ENCODE measurements at regions not wholly inside any gene's neighbourhood (a gene's known extent, or its start where the extent isn't known, plus 50 kb on each side); places are given as distances from the start of the nearest gene placed in this dataset.

DNA sequence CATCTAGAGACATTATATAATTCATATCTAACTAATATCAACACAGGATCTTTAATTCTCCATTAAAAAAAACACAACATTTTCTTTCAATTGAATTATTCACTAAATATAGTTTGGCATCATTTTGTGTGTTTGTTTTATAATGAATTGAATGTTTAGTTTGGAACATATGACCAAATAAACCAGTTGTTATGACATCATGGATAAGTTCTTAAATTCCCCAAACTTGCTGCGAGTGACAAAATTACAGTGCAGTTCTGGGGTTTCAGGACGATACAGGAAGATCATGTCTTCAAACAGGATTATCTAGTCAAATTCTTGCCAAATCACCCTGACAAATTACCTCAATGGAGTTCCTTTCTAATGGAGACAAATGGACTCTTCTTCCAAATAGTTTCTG, 473.6 kb downstream of the EPM2A start:
- CTCF ChIA-PET (ENCODE audit: partially characterized antibody) = no interaction called here

More for the DNA sequence above, 473.6 kb downstream of the EPM2A start:
- no peak overlapping the region for H3K4ac ChIP-seq (replicated peaks; ENCODE audit: insufficient read length, low read depth, low read length)
- H2BK5ac ChIP-seq (ENCODE audit: low read depth, low read length) = no peak overlapping the region
- no peak overlapping the region for H3K9ac ChIP-seq (replicated peaks in 1 of 4; ENCODE audit: extremely low read depth in 1 of 4, low read depth in 3 of 4, low read length in 3 of 4)
- no peaks in the 10 kb centered on the region for H4K20me1 ChIP-seq (replicated peaks in 1 of 2; ENCODE audit: control insufficient read depth in 1 of 2, insufficient read depth in 2 of 2, low read length in 2 of 2)
- H2AFZ ChIP-seq (ENCODE audit: low read length) = no peak overlapping the region; the same call in 1 of the 2 replicates
- H2BK120ac ChIP-seq (replicated peaks; ENCODE audit: low read depth, low read length) = no peak overlapping the region
- WGBS, 2 experiments (ENCODE audit: extremely low coverage in 1 of 2, insufficient coverage in 1 of 2, insufficient read length in 1 of 2, insufficient replicate concordance in 2 of 2, low coverage in 1 of 2, low lambda C conversion rate in 2 of 2, missing lambda C conversion rate in 1 of 2) = 78% methylated on average over 2 of the region's 2 CpGs; no CpG with 5 or more reads in 1 of the 2 experiments
- no peak overlapping the region for H2BK15ac ChIP-seq (ENCODE audit: low read length)
- H4K8ac ChIP-seq (ENCODE audit: extremely low read depth, insufficient read depth, low read length) = no peak overlapping the region
- no peak for FAIRE-seq
- H3K9me3 ChIP-seq (ENCODE audit: insufficient read depth in 2 of 2, low read depth in 1 of 2, low read length in 1 of 2) = no peaks in the 10 kb centered on the region
- H4K5ac ChIP-seq (ENCODE audit: insufficient read length, low read depth, low read length) = no peak overlapping the region
- no peak overlapping the region for H2BK12ac ChIP-seq (ENCODE audit: low read depth, low read length)
- H3K4me3 ChIP-seq (ENCODE audit: extremely low read depth in 1 of 4, insufficient read depth in 2 of 4, low read depth in 3 of 4, low read length in 4 of 4) = no peak overlapping the region
- H3K56ac ChIP-seq (replicated peaks; ENCODE audit: insufficient read length, low read depth, low read length) = no peak overlapping the region
- no peak overlapping the region for H2BK20ac ChIP-seq (ENCODE audit: low read length)
- H3K79me2 ChIP-seq (ENCODE audit: control insufficient read depth in 1 of 2, insufficient read depth in 2 of 2, low read length in 2 of 2) = no peaks in the 10 kb centered on the region
- no peaks in the 10 kb centered on the region for H3K36me3 ChIP-seq (ENCODE audit: control insufficient read depth in 2 of 4, insufficient read depth in 4 of 4, low read length in 3 of 4)
- H3K27ac ChIP-seq (ENCODE audit: low read depth, low read length) = no peak overlapping the region
- POLR2A ChIA-PET (ENCODE audit: partially characterized antibody) = no interaction called here
- no peak overlapping the region for H3K14ac ChIP-seq (ENCODE audit: insufficient read length)
- H3K23me2 ChIP-seq (ENCODE audit: low read depth, low read length) = no peaks in the 10 kb centered on the region
- H3K4me1 ChIP-seq (replicated peaks in 1 of 4; ENCODE audit: control insufficient read depth in 3 of 4, insufficient read depth in 4 of 4, low read length in 3 of 4) = no peaks in the 10 kb centered on the region
- no peak overlapping the region for H3K18ac ChIP-seq (ENCODE audit: extremely low read depth, low read length)
- no peak overlapping the region for H2AK5ac ChIP-seq (ENCODE audit: low read depth, low read length)
- no peak for DNase-seq (ENCODE audit: low read depth in 1 of 2, low spot score in 2 of 2)
- no peaks in the 10 kb centered on the region for H3K79me1 ChIP-seq (ENCODE audit: low read depth, low read length)
- no peak overlapping the region for H3K4me2 ChIP-seq (ENCODE audit: insufficient read depth in 1 of 2, low read depth in 2 of 2, low read length in 2 of 2)
- no peaks in the 10 kb centered on the region for H3K27me3 ChIP-seq (replicated peaks in 1 of 4; ENCODE audit: control insufficient read depth in 3 of 4, extremely low read depth in 1 of 4, insufficient read depth in 3 of 4, low read length in 3 of 4)
- no peak overlapping the region for H3K23ac ChIP-seq (ENCODE audit: insufficient read length)
- H4K91ac ChIP-seq (replicated peaks; ENCODE audit: insufficient read length, low read length) = no peak overlapping the region
- TF ChIP-seq TEAD4 (IDR thresholded peaks at IDR 0.05; ENCODE audit: low read depth, low read length) (no peak), MAFK (IDR thresholded peaks at IDR 0.05; ENCODE audit: low read depth, low read length) (no peak), CHD2 (IDR thresholded peaks at IDR 0.05; ENCODE audit: low read length) (no peak), GTF2F1 (IDR thresholded peaks at IDR 0.05; ENCODE audit: borderline replicate concordance, low read depth, low read length) (no peak), RFX5 (IDR thresholded peaks at IDR 0.05; ENCODE audit: borderline replicate concordance, low read depth, low read length) (no peak), BCL11A (IDR thresholded peaks at IDR 0.05; ENCODE audit: low read depth in 2 of 2, low read length in 2 of 2) (no peak), BRCA1 (IDR thresholded peaks at IDR 0.05; ENCODE audit: low read depth, low read length) (no peak), KDM5A (IDR thresholded peaks at IDR 0.05; ENCODE audit: low read length) (no peak), KDM1A (IDR thresholded peaks at IDR 0.05; ENCODE audit: borderline replicate concordance, low read length) (no peak)

Data from H1 (cell line).